GM18498 (cell line): ENCODE measurements at regions not wholly inside any gene's neighbourhood (a gene's known extent, or its start where the extent isn't known, plus 50 kb on each side); places are given as distances from the start of the nearest gene placed in this dataset.
"Not testable (repeated sequence)": the region's sequence is repeated elsewhere in the genome, so short reads cannot be mapped to it uniquely, and the experiment has no call there.

ENCODE experiments used
- ATAC-seq: cut with Tn5 transposase; IDR thresholded peaks from one replicate; pipeline ENCODE4 v1.9.1; 2021; ENCODE audit warnings: mild to moderate bottlenecking, moderate library complexity; ENCODE audit not compliant: unreplicated experiment

GRCh38 chr5:71771191-71771590 is 52.1 kb downstream of the CARTPT start:
- ATAC-seq: no peak

- ATAC-seq: no peak
Measured at GRCh38 chr5:71778678-71779276, 59.7 kb downstream of the CARTPT start.

- no peak for ATAC-seq
Measured at GRCh38 chr5:71780597-71780996, 61.5 kb downstream of the CARTPT start.

- ATAC-seq: peak; percentile 16
Measured at GRCh38 chr5:71782393-71782770, 63.3 kb downstream of the CARTPT start.

GRCh38 chr5:71782771-71783770 is 64.0 kb downstream of the CARTPT start:
- peak; percentile 97 for ATAC-seq

- ATAC-seq: no peak
Measured at GRCh38 chr5:71783891-71784290, 64.8 kb downstream of the CARTPT start.

GRCh38 chr5:71786337-71787055 is 67.4 kb downstream of the CARTPT start:
- ATAC-seq: no peak

- no peak for ATAC-seq
Measured at GRCh38 chr5:71788794-71789193, 69.7 kb downstream of the CARTPT start.

GRCh38 chr5:71789746-71790145 is 70.7 kb downstream of the CARTPT start:
- ATAC-seq: no peak

GRCh38 chr5:71790433-71790832 is 71.4 kb downstream of the CARTPT start:
- ATAC-seq: no peak

GRCh38 chr5:71792041-71792440 is 73.0 kb downstream of the CARTPT start:
- not testable (repeated sequence) for ATAC-seq

- ATAC-seq: no peak
Measured at GRCh38 chr5:71794061-71794695, 75.1 kb downstream of the CARTPT start.

GRCh38 chr5:71802673-71803072 is 83.6 kb downstream of the CARTPT start:
- no peak for ATAC-seq

GRCh38 chr5:71806711-71807110 is 87.6 kb downstream of the CARTPT start:
- ATAC-seq: no peak

GRCh38 chr5:71807909-71808308 is 88.8 kb downstream of the CARTPT start:
- no peak for ATAC-seq

GRCh38 chr5:71809446-71809845 is 90.4 kb downstream of the CARTPT start:
- no peak for ATAC-seq

GRCh38 chr5:71810023-71810422 is 90.9 kb downstream of the CARTPT start:
- ATAC-seq: no peak

- no peak for ATAC-seq
Measured at GRCh38 chr5:71810471-71811195, 91.6 kb downstream of the CARTPT start.

GRCh38 chr5:71811779-71812178 is 92.7 kb downstream of the CARTPT start:
- no peak for ATAC-seq

GRCh38 chr5:71816307-71816706 is 97.2 kb downstream of the CARTPT start:
- ATAC-seq: no peak
